ENCODE measurements at regions not wholly inside any gene's neighbourhood (a gene's known extent, or its start where the extent isn't known, plus 50 kb on each side); places are given as distances from the start of the nearest gene placed in this dataset.
A peak's percentile ranks its signal among the peaks of the same experiment; 100 is the strongest.

DNA sequence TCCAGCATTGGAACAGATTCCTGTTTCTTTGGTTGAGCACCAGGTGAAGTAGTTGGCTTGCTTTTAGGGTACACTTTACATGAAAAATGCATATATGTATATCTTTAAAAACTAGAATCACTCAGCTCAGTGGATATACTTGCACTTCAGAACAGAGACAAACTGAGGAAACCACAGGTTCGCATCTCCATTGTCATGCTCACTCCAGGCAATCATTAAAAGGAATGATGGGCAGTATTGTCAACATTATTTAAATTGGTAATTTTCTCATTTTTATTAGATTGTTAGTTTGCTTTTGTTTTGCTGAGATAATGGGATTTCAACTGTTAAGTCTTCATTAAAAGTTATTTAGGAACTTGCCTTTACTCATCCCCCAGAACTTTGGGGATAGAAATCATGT, 71.0 kb upstream of the NELL2 start:
- no peak for DNase-seq (ENCODE audit: low read depth in 1 of 2, low spot score in 1 of 2)
- TF ChIP-seq CBX8 (IDR thresholded peaks at IDR 0.05) = no peak
- TF ChIP-seq POLR2A (IDR thresholded peaks at IDR 0.05; ENCODE audit: low read length) = no peak
- TF ChIP-seq CHD2 (IDR thresholded peaks at IDR 0.05; ENCODE audit: low read length, partially characterized antibody) = no peak
- no peak for TF ChIP-seq MAZ (IDR thresholded peaks at IDR 0.05; ENCODE audit: borderline replicate concordance, low read depth, low read length)
- CTCF ChIA-PET = no interaction called here
- POLR2A ChIA-PET = no interaction called here
- Histone ChIP-seq H3K4me3 (no peak overlapping the region), H3K4me2 (no peak overlapping the region), H3K27ac (no peak overlapping the region), H3K9me3 (no peaks in the 10 kb centered on the region), H3K4me1 (no peaks in the 10 kb centered on the region)
- no peak for ATAC-seq
- no peak for FAIRE-seq
- WGBS (ENCODE audit: missing lambda C conversion rate) = 21% methylated on average over 1 of the region's 1 CpG

DNA sequence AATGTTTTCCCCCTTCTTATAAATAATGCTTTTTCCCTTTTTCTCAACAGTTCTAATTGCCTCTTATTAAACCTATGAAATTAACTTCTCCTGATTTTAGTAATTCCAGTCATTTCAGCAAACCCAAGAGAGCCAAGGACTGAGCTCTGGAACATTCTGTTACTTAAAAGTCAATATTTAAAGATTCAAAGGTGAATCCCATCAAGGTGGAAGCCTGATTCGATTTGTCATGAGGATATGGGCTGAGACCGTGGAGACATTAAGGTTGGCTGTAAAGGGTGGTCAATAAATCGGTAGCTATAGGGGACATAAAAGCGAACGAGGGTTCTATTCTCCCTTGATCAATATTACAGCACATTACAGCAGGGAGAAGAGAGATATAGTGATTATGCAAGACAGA, 66.6 kb upstream of the NELL2 start:
- H3K4me3 ChIP-seq = no peak overlapping the region
- DNase-seq (ENCODE audit: low read depth in 1 of 2, low spot score in 1 of 2) (no peak), FAIRE-seq (no peak), ATAC-seq (no peak)
- H3K4me2 ChIP-seq = no peak overlapping the region
- H3K27ac ChIP-seq = no peak overlapping the region
- CTCF ChIA-PET = no interaction called here
- H3K4me1 ChIP-seq = no peaks in the 10 kb centered on the region
- no peaks in the 10 kb centered on the region for H3K9me3 ChIP-seq
- TF ChIP-seq, protein P1, sequence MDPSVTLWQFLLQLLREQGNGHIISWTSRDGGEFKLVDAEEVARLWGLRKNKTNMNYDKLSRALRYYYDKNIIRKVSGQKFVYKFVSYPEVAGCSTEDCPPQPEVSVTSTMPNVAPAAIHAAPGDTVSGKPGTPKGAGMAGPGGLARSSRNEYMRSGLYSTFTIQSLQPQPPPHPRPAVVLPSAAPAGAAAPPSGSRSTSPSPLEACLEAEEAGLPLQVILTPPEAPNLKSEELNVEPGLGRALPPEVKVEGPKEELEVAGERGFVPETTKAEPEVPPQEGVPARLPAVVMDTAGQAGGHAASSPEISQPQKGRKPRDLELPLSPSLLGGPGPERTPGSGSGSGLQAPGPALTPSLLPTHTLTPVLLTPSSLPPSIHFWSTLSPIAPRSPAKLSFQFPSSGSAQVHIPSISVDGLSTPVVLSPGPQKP (IDR thresholded peaks at IDR 0.05; ENCODE audit: low read depth, low read length) = no peak
- no peak for TF ChIP-seq FOXS1 (CRISPR knock-in tag; IDR thresholded peaks at IDR 0.05)
- no peak for TF ChIP-seq SREBF2 (IDR thresholded peaks at IDR 0.05)
- no peak for TF ChIP-seq RCOR1 (IDR thresholded peaks at IDR 0.05; ENCODE audit: low read depth, low read length)
- TF ChIP-seq CHD2 (IDR thresholded peaks at IDR 0.05; ENCODE audit: low read length, partially characterized antibody) = no peak
- TF ChIP-seq GATA3 (IDR thresholded peaks at IDR 0.05; ENCODE audit: borderline replicate concordance) = no peak
- TF ChIP-seq CBX8 (IDR thresholded peaks at IDR 0.05) = no peak
- no peak for TF ChIP-seq ZFP36 (IDR thresholded peaks at IDR 0.05; ENCODE audit: borderline replicate concordance, partially characterized antibody)
- TF ChIP-seq MAFK (IDR thresholded peaks at IDR 0.05; ENCODE audit: partially characterized antibody) = no peak
- TF ChIP-seq RFX5 (IDR thresholded peaks at IDR 0.05) = no peak
- TF ChIP-seq, protein P2, sequence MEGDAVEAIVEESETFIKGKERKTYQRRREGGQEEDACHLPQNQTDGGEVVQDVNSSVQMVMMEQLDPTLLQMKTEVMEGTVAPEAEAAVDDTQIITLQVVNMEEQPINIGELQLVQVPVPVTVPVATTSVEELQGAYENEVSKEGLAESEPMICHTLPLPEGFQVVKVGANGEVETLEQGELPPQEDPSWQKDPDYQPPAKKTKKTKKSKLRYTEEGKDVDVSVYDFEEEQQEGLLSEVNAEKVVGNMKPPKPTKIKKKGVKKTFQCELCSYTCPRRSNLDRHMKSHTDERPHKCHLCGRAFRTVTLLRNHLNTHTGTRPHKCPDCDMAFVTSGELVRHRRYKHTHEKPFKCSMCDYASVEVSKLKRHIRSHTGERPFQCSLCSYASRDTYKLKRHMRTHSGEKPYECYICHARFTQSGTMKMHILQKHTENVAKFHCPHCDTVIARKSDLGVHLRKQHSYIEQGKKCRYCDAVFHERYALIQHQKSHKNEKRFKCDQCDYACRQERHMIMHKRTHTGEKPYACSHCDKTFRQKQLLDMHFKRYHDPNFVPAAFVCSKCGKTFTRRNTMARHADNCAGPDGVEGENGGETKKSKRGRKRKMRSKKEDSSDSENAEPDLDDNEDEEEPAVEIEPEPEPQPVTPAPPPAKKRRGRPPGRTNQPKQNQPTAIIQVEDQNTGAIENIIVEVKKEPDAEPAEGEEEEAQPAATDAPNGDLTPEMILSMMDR (IDR thresholded peaks at IDR 0.05) = no peak
- TF ChIP-seq, protein P3, sequence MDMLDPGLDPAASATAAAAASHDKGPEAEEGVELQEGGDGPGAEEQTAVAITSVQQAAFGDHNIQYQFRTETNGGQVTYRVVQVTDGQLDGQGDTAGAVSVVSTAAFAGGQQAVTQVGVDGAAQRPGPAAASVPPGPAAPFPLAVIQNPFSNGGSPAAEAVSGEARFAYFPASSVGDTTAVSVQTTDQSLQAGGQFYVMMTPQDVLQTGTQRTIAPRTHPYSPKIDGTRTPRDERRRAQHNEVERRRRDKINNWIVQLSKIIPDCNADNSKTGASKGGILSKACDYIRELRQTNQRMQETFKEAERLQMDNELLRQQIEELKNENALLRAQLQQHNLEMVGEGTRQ (IDR thresholded peaks at IDR 0.05) = no peak
- TF ChIP-seq KDM5A (IDR thresholded peaks at IDR 0.05) = no peak
- TF ChIP-seq MYC (IDR thresholded peaks at IDR 0.05; ENCODE audit: borderline replicate concordance, low read length) = no peak
- TF ChIP-seq, protein P4, sequence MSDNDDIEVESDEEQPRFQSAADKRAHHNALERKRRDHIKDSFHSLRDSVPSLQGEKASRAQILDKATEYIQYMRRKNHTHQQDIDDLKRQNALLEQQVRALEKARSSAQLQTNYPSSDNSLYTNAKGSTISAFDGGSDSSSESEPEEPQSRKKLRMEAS (IDR thresholded peaks at IDR 0.05) = no peak
- TF ChIP-seq TFCP2L1 (CRISPR knock-in tag; IDR thresholded peaks at IDR 0.05) = no peak
- TF ChIP-seq HOXB13 (CRISPR knock-in tag; IDR thresholded peaks at IDR 0.05; ENCODE audit: low read depth) = no peak
- POLR2A ChIA-PET = no interaction called here
- WGBS (ENCODE audit: missing lambda C conversion rate) = 2% methylated on average over 5 of the region's 5 CpGs

DNA sequence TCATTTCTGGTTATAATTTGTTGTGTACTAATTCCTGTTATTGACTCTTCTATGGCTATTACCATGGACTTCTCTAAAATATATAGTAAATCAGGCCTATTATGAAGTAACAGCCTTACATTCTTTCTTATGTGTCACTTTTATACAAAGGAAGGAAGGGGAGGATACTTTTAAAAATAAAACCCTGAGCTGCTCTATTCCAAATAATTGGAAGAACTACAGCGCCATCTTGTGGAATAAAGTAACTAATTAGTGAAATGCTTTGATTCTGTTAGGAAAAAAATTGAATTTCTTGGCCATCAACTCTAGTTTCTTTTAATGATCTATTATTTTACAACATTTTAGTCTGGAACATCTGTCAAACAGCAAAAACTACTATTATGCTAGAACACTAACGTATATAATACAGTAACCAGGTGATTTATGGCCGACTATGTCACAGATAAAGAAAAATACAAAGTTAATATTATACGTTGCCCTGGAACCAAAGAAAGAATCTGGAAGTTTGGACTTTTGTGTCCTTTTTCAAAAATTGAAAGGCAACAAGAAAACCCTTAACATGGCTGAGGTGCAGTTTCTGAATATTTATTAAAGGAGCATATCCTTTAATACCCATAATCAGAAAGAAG, 55.0 kb upstream of the NELL2 start:
- Histone ChIP-seq H3K4me3 (no peak overlapping the region), H3K9me3 (no peaks in the 10 kb centered on the region), H3K4me2 (no peak overlapping the region), H3K4me1 (no peaks in the 10 kb centered on the region), H3K27ac (no peak overlapping the region)
- TF ChIP-seq, protein P5, sequence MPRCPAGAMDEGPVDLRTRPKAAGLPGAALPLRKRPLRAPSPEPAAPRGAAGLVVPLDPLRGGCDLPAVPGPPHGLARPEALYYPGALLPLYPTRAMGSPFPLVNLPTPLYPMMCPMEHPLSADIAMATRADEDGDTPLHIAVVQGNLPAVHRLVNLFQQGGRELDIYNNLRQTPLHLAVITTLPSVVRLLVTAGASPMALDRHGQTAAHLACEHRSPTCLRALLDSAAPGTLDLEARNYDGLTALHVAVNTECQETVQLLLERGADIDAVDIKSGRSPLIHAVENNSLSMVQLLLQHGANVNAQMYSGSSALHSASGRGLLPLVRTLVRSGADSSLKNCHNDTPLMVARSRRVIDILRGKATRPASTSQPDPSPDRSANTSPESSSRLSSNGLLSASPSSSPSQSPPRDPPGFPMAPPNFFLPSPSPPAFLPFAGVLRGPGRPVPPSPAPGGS (IDR thresholded peaks at IDR 0.05) = no peak
- TF ChIP-seq RAD21 (conservative IDR thresholded peaks at IDR 0.05 in 1 of 2, IDR thresholded peaks at IDR 0.05 in 1 of 2) (peak; percentile 78 to 82), SMC3 (IDR thresholded peaks at IDR 0.05) (peak; percentile 73), JUNB (IDR thresholded peaks at IDR 0.05) (no peak)
- TF ChIP-seq, protein P2 (IDR thresholded peaks at IDR 0.05) = peak; percentile 85
- no peak for FAIRE-seq
- CTCF ChIA-PET = interaction anchor here (0.9 to 3.2 kb wide), 14 partner anchors 13 to 1017 kb away, joined by 3 to 17 read pairs (median 3); partner anchors contain the start of gene NELL2
- DNase-seq (ENCODE audit: low read depth in 1 of 2, low spot score in 1 of 2) = peak; percentile 37 to 53
- POLR2A ChIA-PET = no interaction called here
- WGBS (ENCODE audit: missing lambda C conversion rate) = 8% methylated on average over 4 of the region's 4 CpGs
- peak; percentile 30 to 80; a peak in 4 of 6 replicates for ATAC-seq

All from A549 (cell line).